CD4-positive, alpha-beta T cell (primary cell): ENCODE measurements at regions not wholly inside any gene's neighbourhood (a gene's known extent, or its start where the extent isn't known, plus 50 kb on each side); places are given as distances from the start of the nearest gene placed in this dataset.

Experiments
- ATAC-seq: fragments of 200-7000 bp; cut with Tn5 transposase; one replicate; pipeline ENCODE4 v1.10.0; 2022; ENCODE audit warnings: mild to moderate bottlenecking; ENCODE audit not compliant: poor library complexity
- CTCF ChIA-PET: fragments of 350-600 bp; sonication (Branson Sonifier 250); formaldehyde crosslinking; loops from one replicate; lab custom pipeline; 2021; ENCODE audit warnings: antibody characterized with exemption, inconsistent platforms; lab: Charles Lee
- POLR2A ChIA-PET: fragments of 350-600 bp; sonication (Branson Sonifier 250); formaldehyde crosslinking; loops from one replicate; lab custom pipeline; 2021; ENCODE audit warnings: antibody characterized with exemption, inconsistent platforms; lab: Charles Lee
- DNase-seq, 14 experiments: peaks; one replicate each; pipeline ENCODE4 v3.0.0-alpha.2; 2013 to 2020; ENCODE audit warnings: mixed read lengths in 2 of 14
- H3K27ac ChIP-seq, 2 donors: one replicate each; pipeline versions ENCODE4 v1.5.1 to v1.7.0; 2013; ENCODE audit warnings: low read length in 2 of 2, low read depth in 1 of 2, mild to moderate bottlenecking in 1 of 2
- H3K27me3 ChIP-seq, 2 experiments: 1 replicate in 1 of 2; 2 replicates in 1 of 2; pipeline versions ENCODE4 v1.6.1 to v1.7.0; 2013; ENCODE audit warnings: low read length in 2 of 2, control low read depth in 1 of 2, mild to moderate bottlenecking in 1 of 2, moderate library complexity in 1 of 2; ENCODE audit not compliant: insufficient read depth in 2 of 2, control insufficient read depth in 1 of 2
- H3K36me3 ChIP-seq: one replicate; pipeline ENCODE4 v1.6.1; 2013; ENCODE audit warnings: low read length, control low read depth; ENCODE audit not compliant: insufficient read depth
- H3K4me1 ChIP-seq: one replicate; pipeline ENCODE4 v1.6.1; 2013; ENCODE audit warnings: low read length, control low read depth; ENCODE audit not compliant: insufficient read depth
- H3K4me3 ChIP-seq: one replicate; pipeline ENCODE4 v1.5.1; 2013; ENCODE audit warnings: mild to moderate bottlenecking, low read length, moderate library complexity
- H3K9me3 ChIP-seq, 2 experiments: 1 replicate in 1 of 2; 2 replicates in 1 of 2; pipeline versions ENCODE4 v1.6.1 to v1.7.0; 2013; ENCODE audit warnings: low read length in 2 of 2, mild to moderate bottlenecking in 2 of 2, control low read depth in 1 of 2, moderate library complexity in 1 of 2; ENCODE audit not compliant: control insufficient read depth in 1 of 2, insufficient read depth in 1 of 2
- H3K27ac Mint-ChIP-seq: one replicate; pipeline ENCODE4 v1.8.0; 2020; ENCODE audit warnings: mixed read lengths
- H3K27me3 Mint-ChIP-seq: one replicate; pipeline ENCODE4 v1.8.0; 2021; ENCODE audit warnings: mixed read lengths
- H3K36me3 Mint-ChIP-seq: one replicate; pipeline ENCODE4 v1.8.0; 2021; ENCODE audit warnings: low read depth, mixed read lengths
- H3K4me1 Mint-ChIP-seq: one replicate; pipeline ENCODE4 v1.8.0; 2021; ENCODE audit warnings: low read depth, mixed read lengths
- H3K4me3 Mint-ChIP-seq: one replicate; pipeline ENCODE4 v1.8.0; 2020; ENCODE audit warnings: mild to moderate bottlenecking, mixed read lengths
- H3K9me3 Mint-ChIP-seq: one replicate; pipeline ENCODE4 v1.8.0; 2020; ENCODE audit warnings: mixed read lengths
- intact Hi-C, 2 experiments: fragments of 100-400 bp; cut with DNase I in 1 of 2; cut with micrococcal nuclease in 1 of 2; formaldehyde crosslinking; loops; one replicate each; pipeline versions ENCODE4 v1.15.1 to v1.9.0; 2023 to 2025; cut with DNase I, micrococcal nuclease
- TF ChIP-seq, protein P1 (sequence below): fragments of 200-600 bp; IDR thresholded peaks from one replicate; pipeline ENCODE4 v1.8.0; 2022; ENCODE audit warnings: antibody characterized with exemption, mild to moderate bottlenecking

DNA sequence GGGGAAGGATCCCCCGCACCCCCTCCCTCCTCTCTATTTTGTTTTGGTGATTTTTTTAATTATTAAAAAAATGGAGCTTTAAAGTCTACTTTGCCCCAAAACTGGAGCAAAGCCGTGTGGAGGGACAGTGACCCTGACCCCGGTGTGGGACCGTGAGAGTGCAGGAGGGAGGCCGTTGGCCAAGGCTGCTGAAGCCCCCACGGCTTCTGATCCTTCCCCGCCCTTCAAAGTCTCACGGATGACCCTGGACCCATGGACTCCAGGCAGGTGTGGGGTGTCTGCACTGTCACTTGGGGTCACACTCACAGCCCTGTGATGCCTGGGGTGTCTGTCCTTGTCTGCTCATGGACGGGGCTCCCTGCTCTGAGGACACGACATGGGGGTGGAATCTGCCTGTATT lies 133.3 kb downstream of the CPZ start:
- peaks cover 0 to 33% of the 10 kb centered on the region in 2 experiments for H3K9me3 ChIP-seq
- no peak overlapping the region for H3K4me3 ChIP-seq
- intact Hi-C loops = no loop called here
- ATAC-seq = no peak
- DNase-seq = peak in 1 of 14 experiments; percentile 1
- H3K9me3 Mint-ChIP-seq = no peaks in the 10 kb centered on the region
- no peaks in the 10 kb centered on the region for H3K4me1 Mint-ChIP-seq
- H3K4me1 ChIP-seq = no peaks in the 10 kb centered on the region
- ChIA-PET POLR2A (no interaction called here), CTCF (no interaction called here)
- no peaks in the 10 kb centered on the region for H3K36me3 ChIP-seq
- no peak overlapping the region for H3K27ac Mint-ChIP-seq
- peaks cover 0 to 3% of the 10 kb centered on the region in 2 experiments for H3K27me3 ChIP-seq
- TF ChIP-seq, protein P1, sequence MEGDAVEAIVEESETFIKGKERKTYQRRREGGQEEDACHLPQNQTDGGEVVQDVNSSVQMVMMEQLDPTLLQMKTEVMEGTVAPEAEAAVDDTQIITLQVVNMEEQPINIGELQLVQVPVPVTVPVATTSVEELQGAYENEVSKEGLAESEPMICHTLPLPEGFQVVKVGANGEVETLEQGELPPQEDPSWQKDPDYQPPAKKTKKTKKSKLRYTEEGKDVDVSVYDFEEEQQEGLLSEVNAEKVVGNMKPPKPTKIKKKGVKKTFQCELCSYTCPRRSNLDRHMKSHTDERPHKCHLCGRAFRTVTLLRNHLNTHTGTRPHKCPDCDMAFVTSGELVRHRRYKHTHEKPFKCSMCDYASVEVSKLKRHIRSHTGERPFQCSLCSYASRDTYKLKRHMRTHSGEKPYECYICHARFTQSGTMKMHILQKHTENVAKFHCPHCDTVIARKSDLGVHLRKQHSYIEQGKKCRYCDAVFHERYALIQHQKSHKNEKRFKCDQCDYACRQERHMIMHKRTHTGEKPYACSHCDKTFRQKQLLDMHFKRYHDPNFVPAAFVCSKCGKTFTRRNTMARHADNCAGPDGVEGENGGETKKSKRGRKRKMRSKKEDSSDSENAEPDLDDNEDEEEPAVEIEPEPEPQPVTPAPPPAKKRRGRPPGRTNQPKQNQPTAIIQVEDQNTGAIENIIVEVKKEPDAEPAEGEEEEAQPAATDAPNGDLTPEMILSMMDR = no peak
- H3K27ac ChIP-seq = no peak overlapping the region
- H3K27me3 Mint-ChIP-seq = peaks cover 3% of the 10 kb centered on the region
- no peak overlapping the region for H3K4me3 Mint-ChIP-seq
- H3K36me3 Mint-ChIP-seq = no peaks in the 10 kb centered on the region

- no peaks in the 10 kb centered on the region for H3K4me1 ChIP-seq
- no peaks in the 10 kb centered on the region for H3K9me3 Mint-ChIP-seq
- H3K4me3 ChIP-seq = no peak overlapping the region
- H3K4me1 Mint-ChIP-seq = no peaks in the 10 kb centered on the region
- peaks cover 3% of the 10 kb centered on the region for H3K27me3 Mint-ChIP-seq
- ATAC-seq (no peak), DNase-seq (peak in 1 of 14 experiments; percentile 27)
- no peak overlapping the region for H3K27ac Mint-ChIP-seq
- intact Hi-C loops = no loop called here
- ChIA-PET POLR2A (no interaction called here), CTCF (no interaction called here)
- TF ChIP-seq, protein P1 = no peak
- H3K27me3 ChIP-seq = peaks cover 0 to 3% of the 10 kb centered on the region in 2 experiments
- no peaks in the 10 kb centered on the region for H3K36me3 ChIP-seq
- H3K4me3 Mint-ChIP-seq = no peak overlapping the region
- no peaks in the 10 kb centered on the region for H3K36me3 Mint-ChIP-seq
- peaks cover 0 to 29% of the 10 kb centered on the region in 2 experiments for H3K9me3 ChIP-seq
- H3K27ac ChIP-seq = no peak overlapping the region
These were observed 132.7 kb downstream of the CPZ start for GRCh38 chr4:8725071-8725841.

DNA sequence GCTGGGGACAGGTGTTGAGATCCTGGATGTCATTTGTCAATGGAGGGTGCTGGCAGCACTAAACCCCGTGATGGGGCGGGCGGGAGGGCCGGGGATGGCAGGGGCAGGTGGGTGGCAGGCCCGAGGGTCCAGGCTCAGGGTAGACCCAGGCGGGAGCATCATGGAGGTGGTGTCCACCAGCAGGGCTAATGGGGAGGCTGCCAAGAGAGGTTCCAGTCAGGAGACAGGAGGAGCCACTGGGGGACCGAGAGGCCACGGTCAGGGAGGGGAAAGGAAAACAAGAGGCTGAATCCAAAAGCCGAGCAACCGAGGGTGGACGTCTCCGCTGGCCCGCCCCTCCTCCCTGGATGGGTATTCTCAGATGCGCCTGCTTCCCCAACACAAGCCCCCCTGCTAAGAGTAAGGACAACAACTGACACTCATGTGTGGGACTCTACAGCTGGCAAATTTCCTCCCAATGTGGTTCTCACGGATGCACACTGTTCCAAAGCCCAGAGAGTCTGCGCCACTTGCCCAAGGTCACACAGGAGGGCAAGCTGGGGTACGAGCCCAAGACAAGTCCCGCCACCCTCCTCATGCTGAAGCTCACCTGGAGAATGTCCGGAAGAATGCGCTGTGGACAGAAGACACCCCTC lies 132.0 kb downstream of the CPZ start:
- no peak for ATAC-seq
- Mint-ChIP-seq H3K27ac (no peak overlapping the region), H3K9me3 (peaks cover 2% of the 10 kb centered on the region), H3K27me3 (peaks cover 3% of the 10 kb centered on the region), H3K4me1 (no peaks in the 10 kb centered on the region), H3K36me3 (no peaks in the 10 kb centered on the region), H3K4me3 (no peak overlapping the region)
- peak in 1 of 14 experiments; percentile 25 for DNase-seq
- TF ChIP-seq, protein P1 = no peak
- no peak overlapping the region for H3K27ac ChIP-seq
- H3K4me3 ChIP-seq = no peak overlapping the region
- peaks cover 0 to 3% of the 10 kb centered on the region in 2 experiments for H3K27me3 ChIP-seq
- ChIA-PET POLR2A (no interaction called here), CTCF (no interaction called here)
- intact Hi-C loops = no loop called here
- H3K9me3 ChIP-seq = peaks cover 1 to 28% of the 10 kb centered on the region in 2 experiments
- H3K4me1 ChIP-seq = no peaks in the 10 kb centered on the region
- H3K36me3 ChIP-seq = no peaks in the 10 kb centered on the region
